ENCODE measurements at regions not wholly inside any gene's neighbourhood (a gene's known extent, or its start where the extent isn't known, plus 50 kb on each side); places are given as distances from the start of the nearest gene placed in this dataset.
"Not testable (repeated sequence)": the region's sequence is repeated elsewhere in the genome, so short reads cannot be mapped to it uniquely, and the experiment has no call there.

DNA sequence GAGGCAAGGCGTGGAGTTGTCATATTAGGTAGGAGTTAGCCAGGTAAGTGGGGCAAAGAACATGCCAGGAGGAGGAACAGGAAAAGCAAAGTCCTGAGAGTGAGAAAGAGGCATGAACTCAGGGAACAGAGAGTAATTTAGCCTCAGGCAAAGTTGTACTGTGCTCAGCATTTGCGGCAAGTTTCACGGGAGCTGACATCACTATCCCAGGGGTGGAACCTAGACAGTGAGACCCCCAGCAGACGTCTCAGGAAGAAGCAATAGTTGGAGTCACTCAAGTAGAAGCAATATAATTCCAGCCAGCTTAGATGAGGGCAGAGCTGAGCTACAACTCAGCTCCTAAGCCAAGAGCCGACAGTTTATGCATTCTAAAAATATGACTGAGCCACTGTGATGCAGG lies 426.0 kb upstream of the ISX start:
- Histone ChIP-seq H3K4me3 (no peak overlapping the region), H3K4me1 (no peaks in the 10 kb centered on the region), H3K27ac (no peak overlapping the region), H3K9me3 (no peaks in the 10 kb centered on the region), H3K36me3 (no peaks in the 10 kb centered on the region), H3K27me3 (peaks cover 0 to 4% (median 0%) of the 10 kb centered on the region in 3 donors)
- DNase-seq = no peak
- intact Hi-C loops (cut with DNase I) = no loop called here
- WGBS, 2 donors = 38 to 81% methylated on average over 5 of the region's 5 CpGs
- TF ChIP-seq POLR2AphosphoS5 (IDR thresholded peaks at IDR 0.05) = no peak
- no peak for TF ChIP-seq POLR2A (IDR thresholded peaks at IDR 0.05)
- TF ChIP-seq EP300 (IDR thresholded peaks at IDR 0.05) = no peak
- TF ChIP-seq, protein P1, sequence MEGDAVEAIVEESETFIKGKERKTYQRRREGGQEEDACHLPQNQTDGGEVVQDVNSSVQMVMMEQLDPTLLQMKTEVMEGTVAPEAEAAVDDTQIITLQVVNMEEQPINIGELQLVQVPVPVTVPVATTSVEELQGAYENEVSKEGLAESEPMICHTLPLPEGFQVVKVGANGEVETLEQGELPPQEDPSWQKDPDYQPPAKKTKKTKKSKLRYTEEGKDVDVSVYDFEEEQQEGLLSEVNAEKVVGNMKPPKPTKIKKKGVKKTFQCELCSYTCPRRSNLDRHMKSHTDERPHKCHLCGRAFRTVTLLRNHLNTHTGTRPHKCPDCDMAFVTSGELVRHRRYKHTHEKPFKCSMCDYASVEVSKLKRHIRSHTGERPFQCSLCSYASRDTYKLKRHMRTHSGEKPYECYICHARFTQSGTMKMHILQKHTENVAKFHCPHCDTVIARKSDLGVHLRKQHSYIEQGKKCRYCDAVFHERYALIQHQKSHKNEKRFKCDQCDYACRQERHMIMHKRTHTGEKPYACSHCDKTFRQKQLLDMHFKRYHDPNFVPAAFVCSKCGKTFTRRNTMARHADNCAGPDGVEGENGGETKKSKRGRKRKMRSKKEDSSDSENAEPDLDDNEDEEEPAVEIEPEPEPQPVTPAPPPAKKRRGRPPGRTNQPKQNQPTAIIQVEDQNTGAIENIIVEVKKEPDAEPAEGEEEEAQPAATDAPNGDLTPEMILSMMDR (IDR thresholded peaks at IDR 0.05) = no peak

DNA sequence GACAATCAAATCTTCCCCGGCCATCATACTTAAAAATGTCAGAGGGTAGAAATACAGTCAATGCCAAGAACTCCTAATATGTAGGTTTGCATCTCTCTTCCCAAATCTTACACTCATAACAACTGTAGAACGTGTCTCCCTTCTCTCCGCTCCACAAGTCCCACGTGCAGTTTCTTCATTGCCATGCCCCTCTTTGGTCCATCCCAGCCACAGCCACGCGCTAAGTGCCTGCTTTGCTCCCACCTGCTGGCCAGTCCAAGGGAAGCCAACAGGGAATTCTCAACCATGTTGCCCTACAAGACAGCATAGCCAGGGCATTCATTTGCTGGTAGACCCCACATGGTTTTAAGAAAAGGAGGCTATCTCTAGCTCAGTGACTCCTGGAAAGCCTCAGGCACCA lies 420.6 kb upstream of the ISX start:
- H3K4me1 ChIP-seq = no peaks in the 10 kb centered on the region
- H3K36me3 ChIP-seq = no peaks in the 10 kb centered on the region
- no peak overlapping the region for H3K4me3 ChIP-seq
- intact Hi-C loops (cut with DNase I) = no loop called here
- TF ChIP-seq POLR2AphosphoS5 (IDR thresholded peaks at IDR 0.05) (no peak), POLR2A (IDR thresholded peaks at IDR 0.05) (no peak), EP300 (IDR thresholded peaks at IDR 0.05) (no peak)
- TF ChIP-seq, protein P1 (IDR thresholded peaks at IDR 0.05) = no peak
- H3K27ac ChIP-seq = no peak overlapping the region
- no peaks in the 10 kb centered on the region for H3K9me3 ChIP-seq
- WGBS, 2 donors = 71 to 83% methylated on average over 6 of the region's 6 CpGs
- H3K27me3 ChIP-seq = peaks cover 0 to 4% (median 0%) of the 10 kb centered on the region in 3 donors
- no peak for DNase-seq

DNA sequence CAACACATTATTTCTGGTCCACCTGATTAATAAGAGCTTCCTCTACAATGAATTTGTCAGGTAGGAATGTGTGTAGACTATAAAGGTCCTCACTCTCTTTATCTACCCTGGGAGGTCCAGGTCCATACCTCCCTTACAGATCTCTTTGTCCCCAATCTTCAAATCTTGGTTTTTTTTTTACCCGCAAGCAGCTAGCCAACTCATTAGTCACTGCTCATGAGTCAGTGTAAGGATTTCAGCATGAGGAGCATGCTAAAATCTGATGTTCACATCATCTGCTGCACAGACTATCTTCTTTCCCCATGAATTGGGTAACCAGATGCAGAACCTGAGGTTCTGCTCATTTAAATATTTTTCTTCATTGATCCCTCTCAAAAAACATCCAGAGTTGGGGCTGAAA lies 397.0 kb upstream of the ISX start:
- H3K4me3 ChIP-seq = no peak overlapping the region
- no peaks in the 10 kb centered on the region for H3K36me3 ChIP-seq
- 91 to 93% methylated on average over 1 of the region's 1 CpG for WGBS, 2 donors
- no peak overlapping the region for H3K27ac ChIP-seq
- TF ChIP-seq, protein P1 (IDR thresholded peaks at IDR 0.05) = no peak
- TF ChIP-seq POLR2AphosphoS5 (IDR thresholded peaks at IDR 0.05) (no peak), EP300 (IDR thresholded peaks at IDR 0.05) (no peak), POLR2A (IDR thresholded peaks at IDR 0.05) (no peak)
- no peak for DNase-seq
- no peaks in the 10 kb centered on the region for H3K9me3 ChIP-seq
- H3K4me1 ChIP-seq = no peaks in the 10 kb centered on the region
- no peaks in the 10 kb centered on the region for H3K27me3 ChIP-seq
- intact Hi-C loops (cut with DNase I) = no loop called here

DNA sequence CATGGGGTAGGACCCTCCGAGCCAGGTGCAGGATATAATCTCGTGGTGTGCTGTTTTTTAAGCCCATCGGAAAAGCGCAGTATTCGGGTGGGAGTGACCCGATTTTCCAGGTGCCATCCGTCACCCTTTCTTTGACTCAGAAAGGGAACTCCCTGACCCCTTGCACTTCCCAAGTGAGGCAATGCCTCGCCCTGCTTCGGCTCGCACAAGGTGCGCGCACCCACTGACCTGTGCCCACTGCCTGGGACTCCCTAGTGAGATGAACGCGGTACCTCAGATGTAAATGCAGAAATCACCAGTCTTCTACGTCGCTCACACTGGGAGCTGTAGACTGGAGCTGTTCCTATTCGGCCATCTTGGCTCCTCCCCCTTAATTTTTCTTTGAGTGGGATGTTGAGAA lies 382.9 kb upstream of the ISX start:
- H3K9me3 ChIP-seq; H3K4me1 ChIP-seq; intact Hi-C loops (cut with DNase I); H3K36me3 ChIP-seq; H3K27ac ChIP-seq; DNase-seq; H3K4me3 ChIP-seq; H3K27me3 ChIP-seq: not testable (repeated sequence)
- 21 to 86% methylated on average over 17 of the region's 17 CpGs for WGBS, 2 donors

DNA sequence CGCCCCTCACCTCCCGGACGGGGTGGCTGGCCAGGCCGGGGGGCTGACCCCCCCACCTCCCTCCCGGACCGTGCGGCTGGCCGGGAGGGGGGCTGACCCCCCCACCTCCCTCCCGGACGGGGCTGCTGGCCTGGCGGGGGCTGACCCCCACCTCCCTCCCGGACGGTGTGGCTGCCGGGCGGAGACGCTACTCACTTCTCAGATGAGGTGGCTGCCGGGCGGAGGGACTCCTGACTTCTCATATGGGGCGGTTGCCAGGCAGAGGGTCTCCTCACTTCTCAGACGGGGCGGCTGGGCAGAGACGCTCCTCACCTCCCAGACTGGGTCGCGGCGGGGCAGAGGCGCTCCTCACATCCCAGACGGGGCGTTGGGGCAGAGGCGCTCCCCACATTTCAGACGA lies 381.7 kb upstream of the ISX start:
- H3K27me3 ChIP-seq; H3K36me3 ChIP-seq; H3K4me1 ChIP-seq; DNase-seq; H3K9me3 ChIP-seq; intact Hi-C loops (cut with DNase I); H3K27ac ChIP-seq; H3K4me3 ChIP-seq: not testable (repeated sequence)
- 93 to 94% methylated on average over 29 of the region's 30 CpGs for WGBS, 2 donors

DNA sequence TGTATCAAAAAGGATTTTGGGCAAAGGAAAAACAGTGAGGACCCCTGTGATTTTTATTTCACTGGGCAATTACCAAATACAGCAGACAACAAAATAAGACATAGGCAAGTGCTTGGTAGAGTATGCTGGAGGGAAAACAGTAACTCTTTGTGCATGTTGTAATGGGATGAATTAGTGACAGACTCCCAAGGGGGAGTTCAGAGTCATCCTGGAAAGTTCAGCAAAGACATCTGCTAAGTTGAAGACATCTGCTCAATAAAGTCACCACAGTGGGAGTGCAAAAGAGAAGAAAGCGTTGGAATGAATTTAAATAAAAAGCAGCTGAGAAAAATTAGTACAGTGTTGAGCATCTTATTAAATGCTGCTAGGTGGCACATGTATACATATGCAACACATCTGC lies 378.8 kb upstream of the ISX start:
- no peak for TF ChIP-seq POLR2A (IDR thresholded peaks at IDR 0.05)
- TF ChIP-seq, protein P1 (IDR thresholded peaks at IDR 0.05) = no peak
- no peak for TF ChIP-seq EP300 (IDR thresholded peaks at IDR 0.05)
- TF ChIP-seq POLR2AphosphoS5 (IDR thresholded peaks at IDR 0.05) = no peak
- Histone ChIP-seq H3K27ac (no peak overlapping the region), H3K4me1 (no peaks in the 10 kb centered on the region), H3K27me3 (no peaks in the 10 kb centered on the region), H3K36me3 (no peaks in the 10 kb centered on the region), H3K9me3 (no peaks in the 10 kb centered on the region), H3K4me3 (no peak overlapping the region)
- WGBS, 2 donors = 82 to 93% methylated on average over 1 of the region's 1 CpG
- intact Hi-C loops (cut with DNase I) = no loop called here
- DNase-seq = no peak
